GM23338 (cell line): ENCODE measurements at regions not wholly inside any gene's neighbourhood (a gene's known extent, or its start where the extent isn't known, plus 50 kb on each side); places are given as distances from the start of the nearest gene placed in this dataset.

Source experiments
- ATAC-seq: fragments of 200-7000 bp; cut with Tn5 transposase; 3 replicates; pipeline ENCODE4 v1.9.1; 2020
- DNase-seq: peaks from one replicate; pipeline ENCODE4 v3.0.0-alpha.2; 2015; ENCODE audit warnings: low spot score
- H2AFZ ChIP-seq: fragments of 200-600 bp; sonication (generic); 2 replicates; pipeline ENCODE4 v1.8.0; 2016; ENCODE audit warnings: antibody characterized with exemption, mild to moderate bottlenecking, moderate library complexity
- H3F3A ChIP-seq: fragments of 200-600 bp; sonication (generic); replicated peaks from 2 replicates; pipeline ENCODE4 v1.8.0; 2017; ENCODE audit warnings: antibody characterized with exemption, mixed run types, low read depth
- H3K27ac ChIP-seq: fragments of 200-600 bp; sonication (generic); 2 replicates; pipeline ENCODE4 v1.6.1; 2016; ENCODE audit warnings: low read depth
- H3K27me3 ChIP-seq: fragments of 200-600 bp; sonication (generic); 2 replicates; pipeline ENCODE4 v1.8.0; 2016; ENCODE audit warnings: mild to moderate bottlenecking, mixed run types, moderate library complexity; ENCODE audit not compliant: insufficient read depth
- H3K36me3 ChIP-seq: fragments of 200-600 bp; sonication (generic); 2 replicates; pipeline ENCODE4 v1.8.0; 2016; ENCODE audit warnings: mild to moderate bottlenecking; ENCODE audit not compliant: insufficient read depth
- H3K4me1 ChIP-seq: fragments of 200-600 bp; sonication (generic); 2 replicates; pipeline ENCODE4 v1.8.0; 2016; ENCODE audit warnings: mild to moderate bottlenecking, moderate library complexity; ENCODE audit not compliant: insufficient read depth
- H3K4me2 ChIP-seq: fragments of 200-600 bp; sonication (generic); 2 replicates; pipeline ENCODE4 v1.7.1; 2017; ENCODE audit warnings: mixed run types
- H3K4me3 ChIP-seq: fragments of 200-600 bp; sonication (generic); 2 replicates; pipeline ENCODE4 v1.6.1; 2016; ENCODE audit warnings: mixed run types
- H3K79me2 ChIP-seq: fragments of 200-600 bp; sonication (generic); replicated peaks from 2 replicates; pipeline ENCODE4 v1.8.0; 2017; ENCODE audit warnings: mild to moderate bottlenecking; ENCODE audit not compliant: insufficient read depth
- H3K9me2 ChIP-seq: fragments of 200-600 bp; sonication (generic); 2 replicates; pipeline ENCODE4 v1.8.0; 2017; ENCODE audit not compliant: insufficient read depth
- H4K20me1 ChIP-seq: fragments of 200-600 bp; sonication (generic); replicated peaks from 2 replicates; pipeline ENCODE4 v1.8.0; 2017; ENCODE audit warnings: mild to moderate bottlenecking; ENCODE audit not compliant: insufficient read depth
- H3K27ac Mint-ChIP-seq: 2 replicates; pipeline ENCODE4 v1.8.0; 2020; ENCODE audit warnings: inconsistent platforms, mild to moderate bottlenecking, moderate library complexity, mixed read lengths
- H3K27me3 Mint-ChIP-seq: 3 replicates; pipeline ENCODE4 v1.8.0; 2022; ENCODE audit warnings: low read depth, mild to moderate bottlenecking, moderate library complexity, mixed read lengths, inconsistent platforms; ENCODE audit not compliant: insufficient read depth, poor library complexity
- H3K36me3 Mint-ChIP-seq: 3 replicates; pipeline ENCODE4 v1.8.0; 2021; ENCODE audit warnings: low read depth, mild to moderate bottlenecking, inconsistent platforms, moderate library complexity, mixed read lengths
- H3K4me1 Mint-ChIP-seq: 3 replicates; pipeline ENCODE4 v1.8.0; 2020; ENCODE audit warnings: mild to moderate bottlenecking, inconsistent platforms, mixed read lengths
- H3K4me3 Mint-ChIP-seq: 3 replicates; pipeline ENCODE4 v1.8.0; 2021; ENCODE audit warnings: moderate library complexity, mild to moderate bottlenecking, inconsistent platforms, mixed read lengths
- H3K9me3 Mint-ChIP-seq: 3 replicates; pipeline ENCODE4 v1.8.0; 2020; ENCODE audit warnings: moderate library complexity, mild to moderate bottlenecking, inconsistent platforms, mixed read lengths
- CTCF ChIP-seq, 2 experiments: fragments of 200-600 bp in 1 of 2; sonication (generic) in 1 of 2; conservative IDR thresholded peaks; 2 replicates each; pipeline versions ENCODE4 v1.5.1 to v1.6.1; 2016 to 2017; ENCODE audit warnings: antibody characterized with exemption in 2 of 2, low read depth in 2 of 2, mild to moderate bottlenecking in 2 of 2, moderate library complexity in 1 of 2
- EZH2 ChIP-seq: fragments of 200-600 bp; sonication (generic); IDR thresholded peaks from one replicate; pipeline ENCODE4 v1.8.0; 2017; ENCODE audit warnings: antibody characterized with exemption, mild to moderate bottlenecking, low read depth; ENCODE audit not compliant: unreplicated experiment
- POLR2AphosphoS5 ChIP-seq: IDR thresholded peaks from 2 replicates; pipeline ENCODE4 v1.6.1; 2016; ENCODE audit warnings: antibody characterized with exemption, low read depth
- REST ChIP-seq: IDR thresholded peaks from one replicate; pipeline ENCODE4 v1.6.1; 2018; ENCODE audit warnings: antibody characterized with exemption; ENCODE audit not compliant: unreplicated experiment
- STAT1 ChIP-seq: IDR thresholded peaks from one replicate; pipeline ENCODE4 v1.6.1; 2016; ENCODE audit warnings: antibody characterized with exemption; ENCODE audit not compliant: unreplicated experiment
- ZNF114 ChIP-seq: fragments of 250-450 bp; sonication (Bioruptor Pico); IDR thresholded peaks from 2 replicates; pipeline ENCODE4 v1.5.0; 2020; ENCODE audit warnings: mild to moderate bottlenecking, moderate library complexity
- ZNF462 ChIP-seq: fragments of 250-450 bp; sonication (Bioruptor Pico); IDR thresholded peaks from 2 replicates; pipeline ENCODE4 v1.5.0; 2020; ENCODE audit warnings: mild to moderate bottlenecking, moderate library complexity
- TF ChIP-seq, protein P1 (sequence below): IDR thresholded peaks from 2 replicates; pipeline ENCODE4 v1.6.1; 2016; ENCODE audit warnings: antibody characterized with exemption

DNA sequence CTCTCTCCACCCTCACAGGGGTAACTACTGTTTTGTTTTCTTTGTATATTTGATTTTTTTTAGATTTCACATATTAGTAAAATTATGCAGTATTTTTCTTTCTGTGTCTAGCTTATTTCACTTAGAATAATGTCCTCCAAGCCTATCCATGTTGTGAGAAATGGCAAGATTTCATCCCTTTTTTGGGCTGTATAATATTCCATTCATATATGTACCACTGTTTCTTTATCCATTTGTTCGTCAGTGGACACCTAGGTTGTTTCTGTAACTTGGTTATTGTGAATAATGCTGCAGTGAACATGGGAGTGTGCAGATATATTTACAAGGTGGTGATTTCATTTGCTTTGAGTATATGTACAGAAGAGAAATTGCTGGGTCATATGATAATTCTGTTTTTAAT is 144.0 kb upstream of the CHD1 start:
- Mint-ChIP-seq H3K9me3 (no peaks in the 10 kb centered on the region; the same call in 2 of the 3 replicates), H3K27ac (no peak overlapping the region), H3K27me3 (no peaks in the 10 kb centered on the region), H3K4me1 (no peaks in the 10 kb centered on the region; the same call in 2 of the 3 replicates), H3K36me3 (no peaks in the 10 kb centered on the region), H3K4me3 (no peak overlapping the region)
- Histone ChIP-seq H3K9me2 (no peaks in the 10 kb centered on the region), H3K27me3 (no peaks in the 10 kb centered on the region), H3K4me3 (no peak overlapping the region), H4K20me1 (no peaks in the 10 kb centered on the region), H3K36me3 (no peaks in the 10 kb centered on the region), H2AFZ (no peak overlapping the region), H3K27ac (no peak overlapping the region), H3K4me1 (no peaks in the 10 kb centered on the region), H3K79me2 (no peaks in the 10 kb centered on the region), H3K4me2 (no peak overlapping the region), H3F3A (no peaks in the 10 kb centered on the region)
- no peak for DNase-seq
- TF ChIP-seq, protein P1, sequence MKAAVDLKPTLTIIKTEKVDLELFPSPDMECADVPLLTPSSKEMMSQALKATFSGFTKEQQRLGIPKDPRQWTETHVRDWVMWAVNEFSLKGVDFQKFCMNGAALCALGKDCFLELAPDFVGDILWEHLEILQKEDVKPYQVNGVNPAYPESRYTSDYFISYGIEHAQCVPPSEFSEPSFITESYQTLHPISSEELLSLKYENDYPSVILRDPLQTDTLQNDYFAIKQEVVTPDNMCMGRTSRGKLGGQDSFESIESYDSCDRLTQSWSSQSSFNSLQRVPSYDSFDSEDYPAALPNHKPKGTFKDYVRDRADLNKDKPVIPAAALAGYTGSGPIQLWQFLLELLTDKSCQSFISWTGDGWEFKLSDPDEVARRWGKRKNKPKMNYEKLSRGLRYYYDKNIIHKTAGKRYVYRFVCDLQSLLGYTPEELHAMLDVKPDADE, result no peak
- TF ChIP-seq STAT1 (no peak), EZH2 (no peak), ZNF462 (CRISPR knock-in tag) (no peak), POLR2AphosphoS5 (no peak), CTCF (conservative IDR thresholded peaks at IDR 0.05; ENCODE audit: low read depth in 2 of 2) (no peak), ZNF114 (CRISPR knock-in tag) (no peak), REST (no peak)
- no peak for ATAC-seq
